Sigmoid colon (tissue), 4 donors: ENCODE measurements at regions not wholly inside any gene's neighbourhood (a gene's known extent, or its start where the extent isn't known, plus 50 kb on each side); places are given as distances from the start of the nearest gene placed in this dataset.

Experiments used
- CTCF ChIP-seq, 4 experiments: fragments of 450-650 bp in 3 of 4; fragments of 200-600 bp in 1 of 4; IDR thresholded peaks; one replicate each; pipeline ENCODE4 v1.5.1; 2016 to 2019; ENCODE audit warnings: antibody characterized with exemption in 4 of 4, mild to moderate bottlenecking in 3 of 4, moderate library complexity in 2 of 4
- POLR2A ChIP-seq, 2 donors: fragments of 450-650 bp; IDR thresholded peaks; one replicate each; pipeline ENCODE4 v1.6.1; 2016; ENCODE audit warnings: antibody characterized with exemption in 2 of 2, mild to moderate bottlenecking in 2 of 2, moderate library complexity in 2 of 2
- POLR2AphosphoS5 ChIP-seq, 4 donors: sonication (generic); formaldehyde crosslinking; IDR thresholded peaks; one replicate each; pipeline ENCODE4 v1.6.1; 2017; ENCODE audit warnings: antibody characterized with exemption in 4 of 4

GRCh38 chr5:92633875-92634487 lies 947.0 kb downstream of the NR2F1-AS1 start:
- TF ChIP-seq CTCF (IDR thresholded peaks at IDR 0.05), result no peak
- no peak for TF ChIP-seq POLR2A (IDR thresholded peaks at IDR 0.05)
- no peak for TF ChIP-seq POLR2AphosphoS5 (IDR thresholded peaks at IDR 0.05)
